ENCODE measurements at regions not wholly inside any gene's neighbourhood (a gene's known extent, or its start where the extent isn't known, plus 50 kb on each side); places are given as distances from the start of the nearest gene placed in this dataset.

- POLR2A ChIA-PET: no interaction called here
- peaks cover 5% of the 10 kb centered on the region for H3K4me1 ChIP-seq (ENCODE audit: control insufficient read depth, insufficient read depth, low read length)
- no peak overlapping the region for H3K27ac ChIP-seq (ENCODE audit: extremely low read depth, low read depth, low read length)
- H3K9me3 ChIP-seq (ENCODE audit: control insufficient read depth, insufficient read depth, low read depth, low read length): no peaks in the 10 kb centered on the region
- no peak for TF ChIP-seq PRDM4 (tag by site-specific recombination; IDR thresholded peaks at IDR 0.05)
- no peak for TF ChIP-seq ZNF423 (tag by site-specific recombination; IDR thresholded peaks at IDR 0.05)
- TF ChIP-seq, protein P1, sequence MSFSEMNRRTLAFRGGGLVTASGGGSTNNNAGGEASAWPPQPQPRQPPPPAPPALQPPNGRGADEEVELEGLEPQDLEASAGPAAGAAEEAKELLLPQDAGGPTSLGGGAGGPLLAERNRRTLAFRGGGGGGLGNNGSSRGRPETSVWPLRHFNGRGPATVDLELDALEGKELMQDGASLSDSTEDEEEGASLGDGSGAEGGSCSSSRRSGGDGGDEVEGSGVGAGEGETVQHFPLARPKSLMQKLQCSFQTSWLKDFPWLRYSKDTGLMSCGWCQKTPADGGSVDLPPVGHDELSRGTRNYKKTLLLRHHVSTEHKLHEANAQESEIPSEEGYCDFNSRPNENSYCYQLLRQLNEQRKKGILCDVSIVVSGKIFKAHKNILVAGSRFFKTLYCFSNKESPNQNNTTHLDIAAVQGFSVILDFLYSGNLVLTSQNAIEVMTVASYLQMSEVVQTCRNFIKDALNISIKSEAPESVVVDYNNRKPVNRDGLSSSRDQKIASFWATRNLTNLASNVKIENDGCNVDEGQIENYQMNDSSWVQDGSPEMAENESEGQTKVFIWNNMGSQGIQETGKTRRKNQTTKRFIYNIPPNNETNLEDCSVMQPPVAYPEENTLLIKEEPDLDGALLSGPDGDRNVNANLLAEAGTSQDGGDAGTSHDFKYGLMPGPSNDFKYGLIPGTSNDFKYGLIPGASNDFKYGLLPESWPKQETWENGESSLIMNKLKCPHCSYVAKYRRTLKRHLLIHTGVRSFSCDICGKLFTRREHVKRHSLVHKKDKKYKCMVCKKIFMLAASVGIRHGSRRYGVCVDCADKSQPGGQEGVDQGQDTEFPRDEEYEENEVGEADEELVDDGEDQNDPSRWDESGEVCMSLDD (tag by site-specific recombination; IDR thresholded peaks at IDR 0.05): no peak
- TF ChIP-seq SCRT1 (tag by site-specific recombination; IDR thresholded peaks at IDR 0.05; ENCODE audit: borderline replicate concordance): no peak
- TF ChIP-seq, protein P2, sequence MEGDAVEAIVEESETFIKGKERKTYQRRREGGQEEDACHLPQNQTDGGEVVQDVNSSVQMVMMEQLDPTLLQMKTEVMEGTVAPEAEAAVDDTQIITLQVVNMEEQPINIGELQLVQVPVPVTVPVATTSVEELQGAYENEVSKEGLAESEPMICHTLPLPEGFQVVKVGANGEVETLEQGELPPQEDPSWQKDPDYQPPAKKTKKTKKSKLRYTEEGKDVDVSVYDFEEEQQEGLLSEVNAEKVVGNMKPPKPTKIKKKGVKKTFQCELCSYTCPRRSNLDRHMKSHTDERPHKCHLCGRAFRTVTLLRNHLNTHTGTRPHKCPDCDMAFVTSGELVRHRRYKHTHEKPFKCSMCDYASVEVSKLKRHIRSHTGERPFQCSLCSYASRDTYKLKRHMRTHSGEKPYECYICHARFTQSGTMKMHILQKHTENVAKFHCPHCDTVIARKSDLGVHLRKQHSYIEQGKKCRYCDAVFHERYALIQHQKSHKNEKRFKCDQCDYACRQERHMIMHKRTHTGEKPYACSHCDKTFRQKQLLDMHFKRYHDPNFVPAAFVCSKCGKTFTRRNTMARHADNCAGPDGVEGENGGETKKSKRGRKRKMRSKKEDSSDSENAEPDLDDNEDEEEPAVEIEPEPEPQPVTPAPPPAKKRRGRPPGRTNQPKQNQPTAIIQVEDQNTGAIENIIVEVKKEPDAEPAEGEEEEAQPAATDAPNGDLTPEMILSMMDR (tag by site-specific recombination; IDR thresholded peaks at IDR 0.05): no peak
- no peak for TF ChIP-seq ZNF561 (tag by site-specific recombination; IDR thresholded peaks at IDR 0.05; ENCODE audit: borderline replicate concordance)
- TF ChIP-seq ZNF521 (tag by site-specific recombination; IDR thresholded peaks at IDR 0.05): no peak
- TF ChIP-seq ZNF394 (tag by site-specific recombination; IDR thresholded peaks at IDR 0.05; ENCODE audit: borderline replicate concordance): no peak
- TF ChIP-seq ZNF112 (tag by site-specific recombination; IDR thresholded peaks at IDR 0.05): no peak
- no peak for TF ChIP-seq ZNF114 (tag by site-specific recombination; IDR thresholded peaks at IDR 0.05)
- CTCF ChIA-PET: no interaction called here
- no peaks in the 10 kb centered on the region for H3K36me3 ChIP-seq (ENCODE audit: control insufficient read depth in 2 of 2, insufficient read depth in 1 of 2, low read length in 2 of 2)
- no peak overlapping the region for H3K4me3 ChIP-seq (ENCODE audit: low read depth, low read length)
Observed at GRCh38 chr3:102087236-102087635, 237.9 kb downstream of the NFKBIZ start.

DNA sequence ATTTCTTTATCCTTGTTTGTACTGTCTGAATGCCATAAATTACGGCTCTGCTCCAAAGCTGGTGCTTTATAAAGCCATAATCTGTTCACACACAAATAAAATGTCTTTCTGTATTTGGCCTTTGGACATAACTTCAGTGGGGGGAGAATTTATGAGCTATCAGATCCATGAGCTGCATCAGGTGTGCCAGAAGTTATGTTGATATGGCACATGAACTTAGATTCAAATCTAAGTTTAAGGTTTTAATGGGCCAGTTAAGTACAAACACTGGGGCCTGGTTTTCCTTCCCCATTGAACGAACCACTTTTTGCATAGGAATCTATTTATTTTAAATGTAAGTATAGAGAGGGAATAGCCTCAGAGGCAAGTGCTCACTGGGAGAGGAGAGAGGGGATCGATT lies 239.9 kb downstream of the NFKBIZ start:
- no peak overlapping the region for H3K4me3 ChIP-seq (ENCODE audit: low read depth, low read length)
- CTCF ChIA-PET: no interaction called here
- TF ChIP-seq FEZF1 (tag by site-specific recombination; IDR thresholded peaks at IDR 0.05) (0 out of 2 replicates have a peak, but pooled peaks have one; percentile 35), ZNF350 (tag by site-specific recombination; IDR thresholded peaks at IDR 0.05) (no peak), IKZF3 (tag by site-specific recombination; IDR thresholded peaks at IDR 0.05) (0 out of 2 replicates have a peak, but pooled peaks have one; percentile 7), MZF1 (tag by site-specific recombination; IDR thresholded peaks at IDR 0.05; ENCODE audit: borderline replicate concordance) (peak; percentile 81; the same call in 1 of the 2 replicates), ZNF112 (tag by site-specific recombination; IDR thresholded peaks at IDR 0.05) (no peak), GLIS1 (tag by site-specific recombination; IDR thresholded peaks at IDR 0.05) (peak; percentile 34), WT1 (tag by site-specific recombination; IDR thresholded peaks at IDR 0.05) (no peak), SALL2 (tag by site-specific recombination; IDR thresholded peaks at IDR 0.05; ENCODE audit: borderline replicate concordance) (no peak), ZBTB48 (tag by site-specific recombination; IDR thresholded peaks at IDR 0.05) (no peak), ZNF2 (tag by site-specific recombination; IDR thresholded peaks at IDR 0.05) (no peak), ZNF600 (tag by site-specific recombination; IDR thresholded peaks at IDR 0.05) (no peak), ZNF280C (tag by site-specific recombination; IDR thresholded peaks at IDR 0.05) (no peak), ZNF23 (tag by site-specific recombination; IDR thresholded peaks at IDR 0.05; ENCODE audit: borderline replicate concordance) (no peak), ZNF354C (tag by site-specific recombination; IDR thresholded peaks at IDR 0.05; ENCODE audit: borderline replicate concordance, low read depth) (no peak)
- TF ChIP-seq, protein P3, sequence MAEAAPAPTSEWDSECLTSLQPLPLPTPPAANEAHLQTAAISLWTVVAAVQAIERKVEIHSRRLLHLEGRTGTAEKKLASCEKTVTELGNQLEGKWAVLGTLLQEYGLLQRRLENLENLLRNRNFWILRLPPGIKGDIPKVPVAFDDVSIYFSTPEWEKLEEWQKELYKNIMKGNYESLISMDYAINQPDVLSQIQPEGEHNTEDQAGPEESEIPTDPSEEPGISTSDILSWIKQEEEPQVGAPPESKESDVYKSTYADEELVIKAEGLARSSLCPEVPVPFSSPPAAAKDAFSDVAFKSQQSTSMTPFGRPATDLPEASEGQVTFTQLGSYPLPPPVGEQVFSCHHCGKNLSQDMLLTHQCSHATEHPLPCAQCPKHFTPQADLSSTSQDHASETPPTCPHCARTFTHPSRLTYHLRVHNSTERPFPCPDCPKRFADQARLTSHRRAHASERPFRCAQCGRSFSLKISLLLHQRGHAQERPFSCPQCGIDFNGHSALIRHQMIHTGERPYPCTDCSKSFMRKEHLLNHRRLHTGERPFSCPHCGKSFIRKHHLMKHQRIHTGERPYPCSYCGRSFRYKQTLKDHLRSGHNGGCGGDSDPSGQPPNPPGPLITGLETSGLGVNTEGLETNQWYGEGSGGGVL (tag by site-specific recombination; IDR thresholded peaks at IDR 0.05): no peak

More for the DNA sequence above, 239.9 kb downstream of the NFKBIZ start:
- H3K36me3 ChIP-seq (ENCODE audit: control insufficient read depth in 2 of 2, insufficient read depth in 1 of 2, low read length in 2 of 2): no peaks in the 10 kb centered on the region
- 0 out of 2 replicates have a peak overlapping the region, but pooled peaks have one; percentile 25 for H3K27ac ChIP-seq (ENCODE audit: extremely low read depth, low read depth, low read length)
- POLR2A ChIA-PET: no interaction called here
- H3K4me1 ChIP-seq (ENCODE audit: control insufficient read depth, insufficient read depth, low read length): peaks cover 5% of the 10 kb centered on the region
- H3K9me3 ChIP-seq (ENCODE audit: control insufficient read depth, insufficient read depth, low read depth, low read length): no peaks in the 10 kb centered on the region

Data from HEK293 (cell line).